Activated CD4-positive, CD25-positive, alpha-beta regulatory T cell treated with anti-CD3 and anti-CD28 coated beads, Interleukin-2, amount 50 U/mL, for 24 hours (primary cell): ENCODE measurements at regions not wholly inside any gene's neighbourhood (a gene's known extent, or its start where the extent isn't known, plus 50 kb on each side); places are given as distances from the start of the nearest gene placed in this dataset.

ENCODE experiments used
- ATAC-seq, 2 donors: fragments of 150-1000 bp; cut with Tn5 transposase; one replicate each; pipeline ENCODE4 v1.10.0; 2021; ENCODE audit warnings: mild to moderate bottlenecking in 1 of 2, moderate library complexity in 1 of 2

DNA sequence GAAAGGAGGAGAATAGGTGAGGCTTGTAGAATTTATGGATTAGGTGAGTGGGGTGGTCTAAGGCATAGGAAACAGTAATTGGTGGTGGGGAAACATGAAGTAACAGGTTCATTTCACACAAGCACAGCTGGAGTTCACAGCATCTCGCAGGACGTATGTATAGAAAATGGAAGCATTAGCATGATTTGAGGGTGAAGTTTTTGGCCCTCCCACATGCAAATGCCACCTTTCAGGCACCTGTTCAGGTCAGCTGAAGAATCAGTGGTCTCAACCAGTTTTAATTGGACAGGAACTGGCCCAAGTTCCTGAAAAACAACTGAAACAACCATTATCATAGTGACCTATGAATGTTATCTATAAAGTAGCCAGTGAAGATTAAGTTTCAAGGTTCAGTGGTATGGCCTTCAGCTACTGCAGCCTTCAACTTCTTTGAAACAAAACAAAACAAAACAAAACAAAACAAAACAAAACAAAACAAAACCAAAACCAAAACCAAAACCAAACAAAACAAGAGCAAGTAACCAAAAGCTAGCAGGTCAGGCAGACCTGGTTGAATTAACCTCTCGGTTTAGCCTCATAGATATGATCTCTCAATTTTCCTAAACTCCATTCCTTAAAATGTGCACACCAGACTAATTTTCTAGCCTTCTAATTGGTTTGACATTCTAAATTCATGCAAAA is 102.1 kb upstream of the SPHKAP start:
- ATAC-seq, result no peak

DNA sequence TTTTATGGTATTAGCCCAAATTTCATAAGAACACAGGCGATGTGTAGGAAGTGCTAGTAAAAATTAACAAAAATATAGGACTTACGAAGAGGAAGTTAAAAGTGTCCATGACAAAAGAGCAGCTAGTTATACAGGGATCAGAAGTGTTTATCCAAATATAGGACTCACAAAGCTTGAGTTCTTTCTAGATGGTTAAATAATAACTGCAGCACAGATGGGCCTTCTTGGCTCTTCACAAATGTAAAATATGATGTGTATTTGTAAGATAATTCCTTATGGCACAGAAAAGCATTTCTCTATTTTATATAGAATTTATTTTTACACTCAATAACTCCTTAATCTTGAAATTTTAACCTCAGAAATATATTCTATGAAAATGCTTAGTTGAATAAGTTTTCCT is 100.9 kb upstream of the SPHKAP start:
- ATAC-seq, result no peak

- ATAC-seq, result no peak
These were observed 91.7 kb upstream of the SPHKAP start for GRCh38 chr2:228273159-228273558.

DNA sequence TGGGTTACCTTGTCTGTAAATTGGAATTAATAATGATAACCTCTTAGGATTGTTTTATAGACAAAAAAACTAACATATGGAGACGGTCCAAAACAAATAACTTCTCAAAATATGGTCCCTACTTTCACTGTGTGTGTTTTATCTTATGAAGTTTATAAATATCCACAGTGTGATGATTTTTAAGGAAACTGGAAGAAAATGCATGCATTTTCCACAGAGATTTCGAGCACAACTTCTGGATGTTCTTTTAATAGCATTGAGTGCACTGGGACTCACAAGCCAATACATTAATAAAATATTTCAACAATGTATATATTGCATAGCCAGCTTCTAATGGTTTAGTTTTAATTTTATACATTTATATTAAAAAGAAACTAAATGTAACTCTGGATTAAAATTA is 87.9 kb upstream of the SPHKAP start:
- no peak for ATAC-seq

GRCh38 chr2:228268756-228269155 is 87.3 kb upstream of the SPHKAP start:
- ATAC-seq, result no peak

DNA sequence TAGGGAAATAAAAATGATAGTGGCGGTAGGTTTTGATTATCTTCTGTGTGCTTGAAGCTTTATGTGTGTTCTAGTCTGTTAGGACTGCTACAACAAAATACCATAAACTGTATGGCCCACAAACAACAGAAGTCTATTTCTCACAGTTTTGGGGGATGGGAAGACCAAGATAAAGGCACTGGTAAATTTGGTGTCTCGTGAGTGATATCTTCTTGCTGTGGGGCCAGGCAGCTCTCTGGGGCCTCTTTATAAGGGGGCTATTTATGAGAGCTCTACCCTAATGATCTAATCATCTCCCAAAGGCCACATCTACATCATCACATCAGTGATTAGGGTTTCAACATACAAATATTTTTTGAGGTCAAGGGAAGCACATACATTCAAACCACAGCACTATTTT is 86.8 kb upstream of the SPHKAP start:
- no peak for ATAC-seq

GRCh38 chr2:228263156-228263555 is 81.7 kb upstream of the SPHKAP start:
- ATAC-seq, result no peak

- ATAC-seq, result no peak
These were observed 80.1 kb upstream of the SPHKAP start for GRCh38 chr2:228261546-228261945.

DNA sequence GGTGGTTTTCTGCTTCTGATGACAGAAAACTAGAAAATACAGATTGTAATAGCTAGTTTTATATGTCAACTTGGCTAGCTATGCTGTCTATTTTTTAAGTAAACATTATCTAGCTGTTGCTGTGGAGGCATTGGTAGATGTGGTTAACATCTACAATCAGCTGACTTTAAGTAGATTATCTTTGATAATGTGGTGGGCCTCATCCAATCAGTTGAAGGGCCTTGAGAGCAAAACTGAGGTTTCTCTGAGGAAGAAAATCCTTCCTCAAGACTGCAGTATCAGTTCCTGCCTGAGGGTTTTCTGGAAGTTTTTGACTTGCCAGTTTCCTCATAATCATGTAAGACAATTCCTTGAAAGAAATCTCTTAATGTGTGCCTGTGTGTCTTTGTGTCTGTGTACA is 75.9 kb upstream of the SPHKAP start:
- ATAC-seq, result no peak

- no peak for ATAC-seq
These were observed 72.3 kb upstream of the SPHKAP start for GRCh38 chr2:228253752-228254151.

DNA sequence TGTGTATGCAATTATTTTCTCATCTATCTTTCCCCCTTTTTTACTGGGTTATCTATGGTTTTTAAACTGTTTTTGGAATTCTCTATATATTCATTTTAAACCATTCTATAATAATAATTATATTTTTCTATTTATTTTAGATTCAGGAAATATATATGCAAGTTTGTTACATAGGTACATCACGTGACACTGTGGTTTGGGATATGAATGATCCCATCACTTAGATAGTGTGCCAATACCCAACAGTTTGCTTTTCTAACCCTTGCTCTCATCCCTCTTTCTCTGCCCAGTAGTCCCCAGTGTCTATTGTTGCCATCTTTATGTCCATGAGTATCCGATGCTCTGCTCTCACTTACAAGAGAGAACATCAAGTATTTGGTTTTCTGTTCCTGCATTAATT is 65.8 kb upstream of the SPHKAP start:
- no peak for ATAC-seq

DNA sequence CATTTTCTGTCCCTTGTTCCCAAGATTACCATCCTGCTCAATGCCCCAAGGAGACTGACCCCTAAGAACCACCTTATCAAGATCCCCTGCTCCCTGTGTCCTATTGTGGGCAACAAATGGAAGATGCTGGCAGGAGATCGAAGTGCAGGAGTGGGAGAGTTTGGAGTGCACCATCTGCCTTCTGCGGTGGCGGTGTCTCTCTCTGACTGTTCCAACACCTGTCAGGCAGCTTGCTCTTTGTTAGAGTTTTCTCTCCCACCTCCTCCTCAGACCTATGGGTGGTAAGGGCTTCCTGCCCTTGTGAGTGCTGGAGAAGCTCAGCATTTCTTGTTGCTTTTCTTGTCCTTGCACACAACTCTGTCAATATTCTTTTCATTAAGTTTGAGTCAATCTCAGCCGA is 64.1 kb upstream of the SPHKAP start:
- ATAC-seq, result no peak

GRCh38 chr2:228242591-228242990 is 61.1 kb upstream of the SPHKAP start:
- ATAC-seq, result no peak

DNA sequence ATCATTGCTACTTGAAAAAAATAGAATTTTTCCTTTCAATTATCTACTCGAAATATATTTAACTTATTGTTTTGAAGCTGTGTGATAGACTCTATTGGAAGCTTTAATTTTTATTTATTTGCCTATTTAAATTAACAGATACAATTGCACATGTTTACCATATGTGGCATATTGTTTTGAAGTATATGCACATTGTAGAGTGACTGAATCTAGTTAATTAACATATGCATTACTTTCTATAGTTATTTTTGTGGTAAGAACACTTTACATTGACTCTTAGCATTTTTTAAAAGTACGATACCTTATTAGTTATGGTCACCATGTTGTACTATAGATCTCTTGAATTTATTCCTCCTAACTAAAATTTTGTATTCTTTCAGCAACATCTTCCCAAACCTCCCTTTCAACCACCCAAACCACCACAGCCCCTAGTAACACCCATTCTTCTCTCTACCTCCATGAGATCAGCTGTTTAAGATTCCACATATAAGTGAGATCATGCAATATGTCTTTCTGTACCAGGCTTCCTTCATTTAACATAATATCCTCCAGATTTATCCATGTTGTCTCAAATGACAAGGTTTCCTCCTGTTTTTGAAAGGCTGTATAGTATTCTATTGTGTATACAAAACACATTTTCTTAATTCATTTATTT is 58.5 kb upstream of the SPHKAP start:
- no peak for ATAC-seq

- ATAC-seq, result no peak
These were observed 57.9 kb upstream of the SPHKAP start for GRCh38 chr2:228239207-228239906.
